ENCODE measurements at regions not wholly inside any gene's neighbourhood (a gene's known extent, or its start where the extent isn't known, plus 50 kb on each side); places are given as distances from the start of the nearest gene placed in this dataset.

DNA sequence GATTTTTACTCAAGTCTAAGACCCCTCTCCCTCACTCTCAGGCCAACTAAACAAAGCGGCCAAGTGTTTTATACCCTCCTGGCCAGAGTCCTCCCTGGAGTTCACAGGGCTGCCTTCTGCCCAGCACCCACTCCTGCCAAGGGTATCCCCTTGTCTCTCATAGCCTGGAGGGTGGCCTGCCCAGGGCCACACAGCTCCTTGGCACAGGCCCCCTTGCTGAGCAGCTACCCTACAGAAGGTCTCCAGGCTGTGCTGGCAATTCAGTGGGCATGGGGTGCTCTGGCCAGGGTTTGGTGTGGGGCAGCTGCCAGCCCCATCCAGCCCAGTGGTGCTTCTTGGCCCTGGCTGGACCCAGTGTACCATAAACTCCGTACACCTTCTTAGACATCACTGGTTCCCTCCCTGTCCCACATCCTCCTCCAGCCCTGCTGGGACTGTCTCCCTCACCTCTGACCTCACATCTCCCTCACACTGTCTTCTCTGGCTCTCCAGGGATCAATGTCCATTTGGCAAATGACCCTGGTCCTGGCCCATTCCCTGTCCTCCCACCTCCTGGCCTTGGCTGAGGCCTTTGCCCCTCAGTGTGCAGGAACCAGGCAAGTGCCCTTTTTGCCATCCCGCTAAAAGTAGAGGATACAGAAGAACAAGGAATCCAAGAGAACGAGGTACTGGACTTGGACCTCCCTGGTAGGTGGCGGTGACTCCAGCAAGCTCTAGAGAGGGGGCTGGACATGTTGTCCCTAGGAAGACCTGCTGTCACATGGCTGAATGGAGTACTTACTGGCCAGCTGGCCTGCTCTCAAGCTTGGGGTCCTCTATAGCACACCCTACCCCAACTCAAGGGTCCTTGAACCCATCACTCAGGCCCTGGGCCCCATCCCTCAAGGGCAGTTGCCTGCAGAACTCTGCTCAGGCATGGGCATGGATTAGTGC, 50.0 kb upstream of the TRPM1 start:
- FAIRE-seq = no peak
- H3K36me3 ChIP-seq (ENCODE audit: control insufficient read depth, insufficient read depth, low read length) = no peaks in the 10 kb centered on the region
- no peak for DNase-seq (ENCODE audit: low read depth)
- no peaks in the 10 kb centered on the region for H3K27me3 ChIP-seq (ENCODE audit: control insufficient read depth, insufficient read depth, low read length)
- H3K4me3 ChIP-seq (ENCODE audit: low read depth, low read length) = no peak overlapping the region
- TF ChIP-seq, protein P1, sequence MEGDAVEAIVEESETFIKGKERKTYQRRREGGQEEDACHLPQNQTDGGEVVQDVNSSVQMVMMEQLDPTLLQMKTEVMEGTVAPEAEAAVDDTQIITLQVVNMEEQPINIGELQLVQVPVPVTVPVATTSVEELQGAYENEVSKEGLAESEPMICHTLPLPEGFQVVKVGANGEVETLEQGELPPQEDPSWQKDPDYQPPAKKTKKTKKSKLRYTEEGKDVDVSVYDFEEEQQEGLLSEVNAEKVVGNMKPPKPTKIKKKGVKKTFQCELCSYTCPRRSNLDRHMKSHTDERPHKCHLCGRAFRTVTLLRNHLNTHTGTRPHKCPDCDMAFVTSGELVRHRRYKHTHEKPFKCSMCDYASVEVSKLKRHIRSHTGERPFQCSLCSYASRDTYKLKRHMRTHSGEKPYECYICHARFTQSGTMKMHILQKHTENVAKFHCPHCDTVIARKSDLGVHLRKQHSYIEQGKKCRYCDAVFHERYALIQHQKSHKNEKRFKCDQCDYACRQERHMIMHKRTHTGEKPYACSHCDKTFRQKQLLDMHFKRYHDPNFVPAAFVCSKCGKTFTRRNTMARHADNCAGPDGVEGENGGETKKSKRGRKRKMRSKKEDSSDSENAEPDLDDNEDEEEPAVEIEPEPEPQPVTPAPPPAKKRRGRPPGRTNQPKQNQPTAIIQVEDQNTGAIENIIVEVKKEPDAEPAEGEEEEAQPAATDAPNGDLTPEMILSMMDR (IDR thresholded peaks at IDR 0.05; ENCODE audit: insufficient read depth, low read length, severe bottlenecking) = no peak

DNA sequence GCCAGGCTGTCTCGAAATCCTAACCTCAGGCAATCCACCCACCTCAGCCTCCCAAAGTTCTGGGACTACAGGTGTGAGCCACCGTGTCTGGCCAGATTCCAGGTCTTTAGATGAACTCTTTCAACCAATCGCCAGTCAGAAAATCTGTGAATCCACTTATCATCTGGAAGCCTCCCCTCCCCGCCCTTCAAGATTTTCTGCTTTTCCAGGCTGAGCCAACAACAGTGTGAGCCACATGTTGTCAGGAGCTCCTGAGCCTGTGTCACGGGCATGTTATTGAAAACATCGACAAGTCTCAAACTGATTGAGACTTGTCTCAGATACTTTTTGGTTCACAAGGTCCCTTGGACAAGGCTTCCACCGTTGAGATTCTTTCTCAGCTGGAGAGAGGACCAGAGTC, 52.0 kb upstream of the TRPM1 start:
- no peak overlapping the region for H3K4me3 ChIP-seq (ENCODE audit: low read depth, low read length)
- H3K27me3 ChIP-seq (ENCODE audit: control insufficient read depth, insufficient read depth, low read length) = no peaks in the 10 kb centered on the region
- no peaks in the 10 kb centered on the region for H3K36me3 ChIP-seq (ENCODE audit: control insufficient read depth, insufficient read depth, low read length)
- FAIRE-seq (no peak), DNase-seq (ENCODE audit: low read depth) (no peak)
- TF ChIP-seq, protein P1 (IDR thresholded peaks at IDR 0.05; ENCODE audit: insufficient read depth, low read length, severe bottlenecking) = no peak

DNA sequence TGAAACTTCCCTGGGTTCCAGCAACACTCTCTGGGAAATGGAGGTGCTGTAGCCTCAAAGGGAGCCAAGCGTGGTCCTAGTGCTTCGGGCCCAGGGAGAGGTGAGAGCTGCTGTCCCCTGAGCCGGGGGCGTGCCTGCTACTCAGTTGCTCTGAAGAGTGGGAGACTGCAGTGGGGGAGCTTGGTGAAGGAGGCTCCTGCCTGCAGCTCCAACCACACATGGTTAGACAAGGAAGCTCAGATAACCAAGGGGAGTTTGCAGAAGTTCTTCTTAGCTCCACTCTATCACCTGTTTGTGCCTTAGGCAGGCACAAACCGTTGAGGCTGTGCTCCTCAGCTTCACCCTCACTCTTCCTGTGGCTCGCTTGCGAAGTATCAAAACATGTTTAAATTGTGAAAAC, 53.6 kb upstream of the TRPM1 start:
- TF ChIP-seq, protein P1 (IDR thresholded peaks at IDR 0.05; ENCODE audit: insufficient read depth, low read length, severe bottlenecking) = no peak
- no peaks in the 10 kb centered on the region for H3K27me3 ChIP-seq (ENCODE audit: control insufficient read depth, insufficient read depth, low read length)

DNA sequence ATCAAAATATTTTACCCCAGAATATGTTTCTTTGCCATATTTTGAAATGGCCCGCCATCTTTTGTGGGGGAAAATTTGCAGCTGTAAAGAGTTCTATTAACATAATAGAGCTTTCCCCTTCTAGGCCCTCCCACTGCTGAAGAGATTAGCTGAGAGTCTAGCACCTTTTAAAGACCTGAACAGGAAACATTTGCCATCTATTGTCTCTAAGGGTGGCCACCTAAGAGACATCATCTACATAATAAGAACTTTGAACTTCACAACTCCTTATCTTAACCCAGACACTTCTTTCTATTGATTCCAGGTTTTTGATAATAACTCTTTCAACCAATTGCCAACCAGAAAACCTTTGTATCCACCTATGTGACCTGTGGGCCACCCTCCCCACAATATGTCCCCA, 54.7 kb upstream of the TRPM1 start:
- no peak for DNase-seq (ENCODE audit: low read depth)
- FAIRE-seq = no peak
- no peaks in the 10 kb centered on the region for H3K36me3 ChIP-seq (ENCODE audit: control insufficient read depth, insufficient read depth, low read length)
- H3K4me3 ChIP-seq (ENCODE audit: low read depth, low read length) = no peak overlapping the region
- TF ChIP-seq, protein P1 (IDR thresholded peaks at IDR 0.05; ENCODE audit: insufficient read depth, low read length, severe bottlenecking) = no peak
- H3K27me3 ChIP-seq (ENCODE audit: control insufficient read depth, insufficient read depth, low read length) = no peaks in the 10 kb centered on the region

More for the DNA sequence above, 53.6 kb upstream of the TRPM1 start:
- Histone ChIP-seq H3K36me3 (ENCODE audit: control insufficient read depth, insufficient read depth, low read length) (no peaks in the 10 kb centered on the region), H3K4me3 (ENCODE audit: low read depth, low read length) (no peak overlapping the region)
- DNase-seq (ENCODE audit: low read depth) (no peak), FAIRE-seq (no peak)

DNA sequence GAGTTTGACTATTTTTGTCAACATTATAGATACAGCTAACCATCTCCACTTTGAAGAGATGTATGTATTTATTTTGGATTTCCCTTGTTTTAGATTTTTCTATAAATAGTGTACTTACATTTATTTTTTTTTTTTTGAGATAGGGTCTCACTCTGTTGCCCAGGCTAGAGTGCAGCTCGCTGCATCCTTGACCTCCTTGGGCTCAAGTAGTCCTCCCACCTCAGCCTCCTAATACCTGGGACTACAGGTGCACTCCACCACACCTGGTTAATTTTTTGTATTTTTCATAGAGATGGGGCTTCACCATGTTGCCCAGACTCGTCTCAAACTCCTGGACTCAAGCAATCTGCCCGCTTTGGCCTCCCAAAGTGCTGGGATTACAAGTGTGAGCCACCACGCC, 55.3 kb upstream of the TRPM1 start:
- H3K36me3 ChIP-seq (ENCODE audit: control insufficient read depth, insufficient read depth, low read length) = no peaks in the 10 kb centered on the region
- TF ChIP-seq, protein P1 (IDR thresholded peaks at IDR 0.05; ENCODE audit: insufficient read depth, low read length, severe bottlenecking) = no peak
- no peak for DNase-seq (ENCODE audit: low read depth)
- no peak overlapping the region for H3K4me3 ChIP-seq (ENCODE audit: low read depth, low read length)
- no peaks in the 10 kb centered on the region for H3K27me3 ChIP-seq (ENCODE audit: control insufficient read depth, insufficient read depth, low read length)
- no peak for FAIRE-seq

All from bronchial epithelial cell (primary cell).